ENCODE measurements at regions not wholly inside any gene's neighbourhood (a gene's known extent, or its start where the extent isn't known, plus 50 kb on each side); places are given as distances from the start of the nearest gene placed in this dataset.

- no peak for TF ChIP-seq CTCF (IDR thresholded peaks at IDR 0.05; ENCODE audit: insufficient read depth, low read depth, low read length, missing control alignments)
- no peak for DNase-seq (ENCODE audit: low read depth)
Measured at GRCh38 chr9:129340427-129341170, 162.5 kb upstream of the IER5L start.

GRCh38 chr9:129339539-129340157 is 161.6 kb upstream of the IER5L start:
- no peak for TF ChIP-seq CTCF (IDR thresholded peaks at IDR 0.05; ENCODE audit: insufficient read depth, low read depth, low read length, missing control alignments)
- no peak overlapping the region for H3K4me3 ChIP-seq (ENCODE audit: low read depth, low read length)
- DNase-seq (ENCODE audit: low read depth): no peak

More at GRCh38 chr9:129340427-129341170, 162.5 kb upstream of the IER5L start:
- no peak overlapping the region for H3K4me3 ChIP-seq (ENCODE audit: low read depth, low read length)

GRCh38 chr9:129338724-129339430 is 160.8 kb upstream of the IER5L start:
- no peak for TF ChIP-seq CTCF (IDR thresholded peaks at IDR 0.05; ENCODE audit: insufficient read depth, low read depth, low read length, missing control alignments)
- no peak for DNase-seq (ENCODE audit: low read depth)
- no peak overlapping the region for H3K4me3 ChIP-seq (ENCODE audit: low read depth, low read length)

GRCh38 chr9:129337336-129338140 is 159.5 kb upstream of the IER5L start:
- H3K4me3 ChIP-seq (ENCODE audit: low read depth, low read length): no peak overlapping the region
- DNase-seq (ENCODE audit: low read depth): no peak
- no peak for TF ChIP-seq CTCF (IDR thresholded peaks at IDR 0.05; ENCODE audit: insufficient read depth, low read depth, low read length, missing control alignments)

- no peak for TF ChIP-seq CTCF (IDR thresholded peaks at IDR 0.05; ENCODE audit: insufficient read depth, low read depth, low read length, missing control alignments)
- H3K4me3 ChIP-seq (ENCODE audit: low read depth, low read length): no peak overlapping the region
- peak; percentile 50 for DNase-seq (ENCODE audit: low read depth)
Measured at GRCh38 chr9:129336601-129337331, 158.7 kb upstream of the IER5L start.

- H3K4me3 ChIP-seq (ENCODE audit: low read depth, low read length): no peak overlapping the region
- DNase-seq (ENCODE audit: low read depth): no peak
- no peak for TF ChIP-seq CTCF (IDR thresholded peaks at IDR 0.05; ENCODE audit: insufficient read depth, low read depth, low read length, missing control alignments)
Measured at GRCh38 chr9:129336130-129336528, 158.1 kb upstream of the IER5L start.
